ENCODE measurements at regions not wholly inside any gene's neighbourhood (a gene's known extent, or its start where the extent isn't known, plus 50 kb on each side); places are given as distances from the start of the nearest gene placed in this dataset.

DNA sequence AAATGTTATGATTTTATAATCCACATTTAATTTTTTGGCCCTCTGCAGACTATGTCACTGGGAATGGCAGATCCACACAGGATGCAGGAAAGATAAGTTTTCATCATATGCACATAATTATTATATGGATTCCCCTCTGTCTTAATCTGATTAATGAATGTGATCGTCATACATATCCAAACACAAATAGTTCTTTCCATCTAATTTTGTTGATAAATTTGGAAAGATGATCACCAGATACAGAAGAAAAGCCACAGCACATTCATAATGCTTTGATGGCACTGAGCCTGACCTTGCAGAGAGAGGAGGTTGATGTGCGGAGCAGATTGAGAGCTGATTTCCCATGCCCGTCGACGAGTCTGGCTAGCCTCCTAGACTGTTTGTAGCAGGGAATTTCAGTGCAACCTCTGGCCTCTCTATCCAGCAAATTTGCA is 471.5 kb downstream of the EPM2A start:
- Histone ChIP-seq H2AFZ (ENCODE audit: insufficient read depth, low read depth, low read length, poor library complexity, severe bottlenecking) (no peak overlapping the region), H3K4me2 (replicated peaks; ENCODE audit: low read depth, low read length, poor library complexity, severe bottlenecking) (no peak overlapping the region), H4K20me1 (ENCODE audit: control insufficient read depth, insufficient read depth, low read length, poor library complexity, severe bottlenecking) (no peaks in the 10 kb centered on the region), H3K4me1 (ENCODE audit: control insufficient read depth in 2 of 2, insufficient read depth in 2 of 2, low read length in 2 of 2) (no peaks in the 10 kb centered on the region), H3K27me3 (replicated peaks in 1 of 4; ENCODE audit: control extremely low read depth in 1 of 4, control insufficient read depth in 3 of 4, insufficient read depth in 4 of 4, low read length in 3 of 4) (no peaks in the 10 kb centered on the region), H3K9me3 (ENCODE audit: control extremely low read depth in 1 of 3, control insufficient read depth in 2 of 3, insufficient read depth in 1 of 3, low read length in 2 of 3) (no peaks in the 10 kb centered on the region), H3K27ac (ENCODE audit: low read length in 2 of 2) (no peak overlapping the region), H3K79me2 (ENCODE audit: control insufficient read depth, insufficient read depth, low read length) (no peaks in the 10 kb centered on the region), H3K36me3 (replicated peaks in 1 of 2; ENCODE audit: control extremely low read depth in 1 of 2, control insufficient read depth in 1 of 2, extremely low read depth in 1 of 2, insufficient read depth in 2 of 2, low read length in 1 of 2) (no peaks in the 10 kb centered on the region), H3K4me3 (ENCODE audit: control extremely low read depth in 1 of 5, extremely low read depth in 1 of 5, insufficient read depth in 1 of 5, low read depth in 2 of 5, low read length in 4 of 5) (no peak overlapping the region), H3K9ac (ENCODE audit: low read length) (no peak overlapping the region)
- DNase-seq (no peak), ATAC-seq (ENCODE audit: low read depth) (no peak)
- ChIA-PET POLR2A (no interaction called here), CTCF (no interaction called here)
- Mint-ChIP-seq H3K4me1 (no peaks in the 10 kb centered on the region), H3K27me3 (peaks cover 3% of the 10 kb centered on the region), H3K4me3 (no peak overlapping the region), H3K27ac (no peak overlapping the region), H3K9me3 (ENCODE audit: insufficient read depth) (no peaks in the 10 kb centered on the region)
- no peak for TF ChIP-seq EZH2 (IDR thresholded peaks at IDR 0.05; ENCODE audit: borderline replicate concordance, insufficient read depth, low read depth, low read length, poor library complexity, severe bottlenecking)
- TF ChIP-seq, protein P1, sequence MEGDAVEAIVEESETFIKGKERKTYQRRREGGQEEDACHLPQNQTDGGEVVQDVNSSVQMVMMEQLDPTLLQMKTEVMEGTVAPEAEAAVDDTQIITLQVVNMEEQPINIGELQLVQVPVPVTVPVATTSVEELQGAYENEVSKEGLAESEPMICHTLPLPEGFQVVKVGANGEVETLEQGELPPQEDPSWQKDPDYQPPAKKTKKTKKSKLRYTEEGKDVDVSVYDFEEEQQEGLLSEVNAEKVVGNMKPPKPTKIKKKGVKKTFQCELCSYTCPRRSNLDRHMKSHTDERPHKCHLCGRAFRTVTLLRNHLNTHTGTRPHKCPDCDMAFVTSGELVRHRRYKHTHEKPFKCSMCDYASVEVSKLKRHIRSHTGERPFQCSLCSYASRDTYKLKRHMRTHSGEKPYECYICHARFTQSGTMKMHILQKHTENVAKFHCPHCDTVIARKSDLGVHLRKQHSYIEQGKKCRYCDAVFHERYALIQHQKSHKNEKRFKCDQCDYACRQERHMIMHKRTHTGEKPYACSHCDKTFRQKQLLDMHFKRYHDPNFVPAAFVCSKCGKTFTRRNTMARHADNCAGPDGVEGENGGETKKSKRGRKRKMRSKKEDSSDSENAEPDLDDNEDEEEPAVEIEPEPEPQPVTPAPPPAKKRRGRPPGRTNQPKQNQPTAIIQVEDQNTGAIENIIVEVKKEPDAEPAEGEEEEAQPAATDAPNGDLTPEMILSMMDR (IDR thresholded peaks at IDR 0.05), result no peak
- WGBS (ENCODE audit: insufficient coverage), result 84% methylated on average over 4 of the region's 5 CpGs
- intact Hi-C loops (cut with micrococcal nuclease), result no loop called here

DNA sequence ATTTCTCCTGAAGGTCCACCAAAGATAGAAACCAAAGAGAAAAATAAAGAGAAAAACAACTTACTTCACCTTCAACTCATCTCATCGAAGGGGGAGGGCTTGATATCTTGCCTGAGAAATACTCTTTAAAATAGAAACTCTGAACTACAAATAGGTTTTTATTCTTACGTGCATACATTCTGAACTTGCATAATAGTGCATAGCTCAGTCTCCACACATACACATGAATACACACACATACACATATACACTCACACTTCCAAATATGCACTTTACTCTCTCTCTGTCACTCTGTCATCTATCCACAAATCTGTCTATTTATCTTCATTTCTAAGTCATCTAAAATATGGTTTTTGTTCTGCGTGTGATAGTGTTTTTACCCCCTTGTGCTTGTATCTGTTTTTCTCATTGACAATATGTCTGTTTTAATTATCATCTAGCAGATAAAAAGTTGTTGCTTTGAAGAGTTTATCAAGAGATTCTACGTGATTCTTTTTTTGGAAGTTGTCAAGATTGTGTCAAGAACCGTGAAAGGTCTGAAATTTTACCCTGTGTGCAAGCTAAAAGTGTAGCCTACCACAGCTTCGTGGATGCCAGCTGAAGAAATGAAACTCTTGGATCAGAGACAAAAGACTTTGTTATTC is 468.8 kb downstream of the EPM2A start:
- ATAC-seq (ENCODE audit: low read depth) (no peak), DNase-seq (no peak)
- no peak overlapping the region for H3K27ac Mint-ChIP-seq
- intact Hi-C loops (cut with micrococcal nuclease), result no loop called here
- no peaks in the 10 kb centered on the region for H3K4me1 Mint-ChIP-seq
- Histone ChIP-seq H3K27me3 (replicated peaks in 1 of 4; ENCODE audit: control extremely low read depth in 1 of 4, control insufficient read depth in 3 of 4, insufficient read depth in 4 of 4, low read length in 3 of 4) (no peaks in the 10 kb centered on the region), H3K9me3 (ENCODE audit: control extremely low read depth in 1 of 3, control insufficient read depth in 2 of 3, insufficient read depth in 1 of 3, low read length in 2 of 3) (no peaks in the 10 kb centered on the region), H3K4me1 (ENCODE audit: control insufficient read depth in 2 of 2, insufficient read depth in 2 of 2, low read length in 2 of 2) (no peaks in the 10 kb centered on the region), H3K36me3 (replicated peaks in 1 of 2; ENCODE audit: control extremely low read depth in 1 of 2, control insufficient read depth in 1 of 2, extremely low read depth in 1 of 2, insufficient read depth in 2 of 2, low read length in 1 of 2) (no peaks in the 10 kb centered on the region), H3K4me2 (replicated peaks; ENCODE audit: low read depth, low read length, poor library complexity, severe bottlenecking) (no peak overlapping the region), H3K9ac (ENCODE audit: low read length) (no peak overlapping the region), H3K79me2 (ENCODE audit: control insufficient read depth, insufficient read depth, low read length) (no peaks in the 10 kb centered on the region), H4K20me1 (ENCODE audit: control insufficient read depth, insufficient read depth, low read length, poor library complexity, severe bottlenecking) (no peaks in the 10 kb centered on the region), H2AFZ (ENCODE audit: insufficient read depth, low read depth, low read length, poor library complexity, severe bottlenecking) (no peak overlapping the region), H3K4me3 (ENCODE audit: control extremely low read depth in 1 of 5, extremely low read depth in 1 of 5, insufficient read depth in 1 of 5, low read depth in 2 of 5, low read length in 4 of 5) (no peak overlapping the region), H3K27ac (ENCODE audit: low read length in 2 of 2) (no peak overlapping the region)
- POLR2A ChIA-PET, result no interaction called here
- no peaks in the 10 kb centered on the region for H3K9me3 Mint-ChIP-seq (ENCODE audit: insufficient read depth)
- H3K4me3 Mint-ChIP-seq, result no peak overlapping the region
- peaks cover 3% of the 10 kb centered on the region for H3K27me3 Mint-ChIP-seq
- 85% methylated on average over 3 of the region's 6 CpGs for WGBS (ENCODE audit: insufficient coverage)
- CTCF ChIA-PET, result no interaction called here
- TF ChIP-seq, protein P1 (IDR thresholded peaks at IDR 0.05), result no peak
- TF ChIP-seq EZH2 (IDR thresholded peaks at IDR 0.05; ENCODE audit: borderline replicate concordance, insufficient read depth, low read depth, low read length, poor library complexity, severe bottlenecking), result no peak
